ENCODE measurements at regions not wholly inside any gene's neighbourhood (a gene's known extent, or its start where the extent isn't known, plus 50 kb on each side); places are given as distances from the start of the nearest gene placed in this dataset.

DNA sequence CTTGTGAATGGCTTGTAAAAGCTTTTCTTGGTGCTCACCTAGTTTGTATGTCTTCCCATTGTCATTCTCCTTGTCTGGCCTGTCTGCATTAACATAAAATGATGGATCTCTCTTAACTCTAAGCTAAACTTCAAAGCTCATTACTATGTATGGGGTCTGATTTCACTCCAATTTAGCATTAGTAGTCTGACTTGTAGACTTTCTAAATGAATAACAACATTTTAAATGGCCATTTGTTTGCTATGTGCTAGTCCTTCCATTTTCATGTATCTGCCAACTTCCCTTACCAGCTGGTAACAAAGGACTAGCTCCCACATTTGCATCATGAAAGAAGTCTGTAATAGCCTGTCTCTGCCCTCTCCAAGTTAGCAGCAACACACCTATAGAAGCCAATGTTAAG, 324.2 kb upstream of the RGPD4 start:
- ChIA-PET POLR2A (no interaction called here), CTCF (no interaction called here)
- no peak overlapping the region for H3K4me2 ChIP-seq
- H3K27ac ChIP-seq (ENCODE audit: low read depth in 2 of 2, low read length in 1 of 2): no peak overlapping the region
- H3K4me3 ChIP-seq (ENCODE audit: low read depth in 2 of 2, low read length in 1 of 2): no peak overlapping the region
- no peaks in the 10 kb centered on the region for H3K9me2 ChIP-seq
- TF ChIP-seq USF1 (IDR thresholded peaks at IDR 0.05; ENCODE audit: borderline replicate concordance, low read depth): no peak
- no peak for TF ChIP-seq NRF1 (IDR thresholded peaks at IDR 0.05; ENCODE audit: low read depth, low read length)
- TF ChIP-seq RAD21 (IDR thresholded peaks at IDR 0.05; ENCODE audit: low read length): no peak
- no peak for TF ChIP-seq RFX5 (IDR thresholded peaks at IDR 0.05; ENCODE audit: low read length)
- no peak for TF ChIP-seq MEF2A (IDR thresholded peaks at IDR 0.05; ENCODE audit: borderline replicate concordance, low read depth)
- no peak for TF ChIP-seq CTCF (IDR thresholded peaks at IDR 0.05)
- no peak for TF ChIP-seq EP300 (IDR thresholded peaks at IDR 0.05; ENCODE audit: borderline replicate concordance in 1 of 2, low read depth in 1 of 2, low read length in 1 of 2)
- no peak for TF ChIP-seq TCF12 (IDR thresholded peaks at IDR 0.05)
- no peak for TF ChIP-seq SIN3A (IDR thresholded peaks at IDR 0.05; ENCODE audit: borderline replicate concordance, low read depth, low read length)
- TF ChIP-seq SMC3 (IDR thresholded peaks at IDR 0.05; ENCODE audit: low read depth, low read length): no peak
- no peak for TF ChIP-seq JUND (IDR thresholded peaks at IDR 0.05)
- TF ChIP-seq REST (IDR thresholded peaks at IDR 0.05; ENCODE audit: low read depth, low read length): no peak
- TF ChIP-seq MXI1 (IDR thresholded peaks at IDR 0.05; ENCODE audit: low read depth, low read length): no peak
- no peak for TF ChIP-seq PBX3 (IDR thresholded peaks at IDR 0.05)
- TF ChIP-seq GATA2 (CRISPR knock-in tag; IDR thresholded peaks at IDR 0.05): no peak
- no peak for TF ChIP-seq NFIC (IDR thresholded peaks at IDR 0.05; ENCODE audit: borderline replicate concordance)
- no peak for TF ChIP-seq TEAD4 (IDR thresholded peaks at IDR 0.05; ENCODE audit: borderline replicate concordance, insufficient read depth)
- TF ChIP-seq, protein P1, sequence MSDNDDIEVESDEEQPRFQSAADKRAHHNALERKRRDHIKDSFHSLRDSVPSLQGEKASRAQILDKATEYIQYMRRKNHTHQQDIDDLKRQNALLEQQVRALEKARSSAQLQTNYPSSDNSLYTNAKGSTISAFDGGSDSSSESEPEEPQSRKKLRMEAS (IDR thresholded peaks at IDR 0.05; ENCODE audit: low read depth): no peak
- no peak for TF ChIP-seq USF2 (IDR thresholded peaks at IDR 0.05; ENCODE audit: borderline replicate concordance, low read depth, low read length)
- H3K79me2 ChIP-seq (ENCODE audit: insufficient read depth): no peaks in the 10 kb centered on the region
- H3K4me1 ChIP-seq (ENCODE audit: control insufficient read depth in 1 of 2, insufficient read depth in 2 of 2, low read depth in 1 of 2, low read length in 1 of 2): no peaks in the 10 kb centered on the region
- no peaks in the 10 kb centered on the region for H3K9me3 ChIP-seq
- H3F3A ChIP-seq (replicated peaks; ENCODE audit: insufficient read depth): no peaks in the 10 kb centered on the region
- H4K20me1 ChIP-seq (ENCODE audit: insufficient read depth): no peaks in the 10 kb centered on the region
- no peaks in the 10 kb centered on the region for H3K36me3 ChIP-seq (replicated peaks in 1 of 2; ENCODE audit: control insufficient read depth in 1 of 2, insufficient read depth in 2 of 2, low read length in 1 of 2)
- DNase-seq: no peak
- H3K27me3 ChIP-seq (ENCODE audit: insufficient read depth): no peaks in the 10 kb centered on the region
- no peak overlapping the region for H2AFZ ChIP-seq (ENCODE audit: low read depth)
- H3K9ac ChIP-seq: no peak overlapping the region

All from SK-N-SH (cell line).